ENCODE measurements at regions not wholly inside any gene's neighbourhood (a gene's known extent, or its start where the extent isn't known, plus 50 kb on each side); places are given as distances from the start of the nearest gene placed in this dataset.
"Not testable (repeated sequence)": the region's sequence is repeated elsewhere in the genome, so short reads cannot be mapped to it uniquely, and the experiment has no call there.

GRCh38 chr13:59236944-59237343 is 926.8 kb downstream of the DIAPH3 start:
- DNase-seq (ENCODE audit: low spot score): no peak

- DNase-seq (ENCODE audit: low spot score): no peak
Observed at GRCh38 chr13:59247171-59247570, 916.6 kb downstream of the DIAPH3 start.

GRCh38 chr13:59250336-59251189 is 913.2 kb downstream of the DIAPH3 start:
- DNase-seq (ENCODE audit: low spot score): no peak

- DNase-seq (ENCODE audit: low spot score): no peak
Observed at GRCh38 chr13:59259165-59260000, 904.3 kb downstream of the DIAPH3 start.

- no peak for DNase-seq (ENCODE audit: low spot score)
Observed at GRCh38 chr13:59261928-59262488, 901.7 kb downstream of the DIAPH3 start.

- DNase-seq (ENCODE audit: low spot score): no peak
Observed at GRCh38 chr13:59263531-59263930, 900.2 kb downstream of the DIAPH3 start.

- no peak for DNase-seq (ENCODE audit: low spot score)
Observed at GRCh38 chr13:59266478-59267063, 897.2 kb downstream of the DIAPH3 start.

GRCh38 chr13:59269476-59269875 is 894.3 kb downstream of the DIAPH3 start:
- no peak for DNase-seq (ENCODE audit: low spot score)

- no peak for DNase-seq (ENCODE audit: low spot score)
Observed at GRCh38 chr13:59270327-59270726, 893.4 kb downstream of the DIAPH3 start.

- DNase-seq (ENCODE audit: low spot score): no peak
Observed at GRCh38 chr13:59274958-59275727, 888.6 kb downstream of the DIAPH3 start.

GRCh38 chr13:59276436-59276835 is 887.3 kb downstream of the DIAPH3 start:
- no peak for DNase-seq (ENCODE audit: low spot score)

- DNase-seq (ENCODE audit: low spot score): no peak
Observed at GRCh38 chr13:59277106-59277505, 886.6 kb downstream of the DIAPH3 start.

GRCh38 chr13:59279028-59279427 is 884.7 kb downstream of the DIAPH3 start:
- no peak for DNase-seq (ENCODE audit: low spot score)

- DNase-seq (ENCODE audit: low spot score): no peak
Observed at GRCh38 chr13:59279576-59279975, 884.2 kb downstream of the DIAPH3 start.

- no peak for DNase-seq (ENCODE audit: low spot score)
Observed at GRCh38 chr13:59280297-59280696, 883.4 kb downstream of the DIAPH3 start.

- DNase-seq (ENCODE audit: low spot score): no peak
Observed at GRCh38 chr13:59281453-59281852, 882.3 kb downstream of the DIAPH3 start.

- not testable (repeated sequence) for DNase-seq (ENCODE audit: low spot score)
Observed at GRCh38 chr13:59292240-59292639, 871.5 kb downstream of the DIAPH3 start.

- no peak for DNase-seq (ENCODE audit: low spot score)
Observed at GRCh38 chr13:59299584-59299983, 864.1 kb downstream of the DIAPH3 start.

- DNase-seq (ENCODE audit: low spot score): no peak
Observed at GRCh38 chr13:59300355-59301173, 863.2 kb downstream of the DIAPH3 start.

GRCh38 chr13:59301174-59301567 is 862.6 kb downstream of the DIAPH3 start:
- DNase-seq (ENCODE audit: low spot score): no peak

- DNase-seq (ENCODE audit: low spot score): no peak
Observed at GRCh38 chr13:59303433-59303832, 860.3 kb downstream of the DIAPH3 start.
